Psoas muscle (tissue), 7 donors: ENCODE measurements at regions not wholly inside any gene's neighbourhood (a gene's known extent, or its start where the extent isn't known, plus 50 kb on each side); places are given as distances from the start of the nearest gene placed in this dataset.

Experiments used
- ATAC-seq, 4 donors: fragments of 200-7000 bp; cut with Tn5 transposase; one replicate each; pipeline ENCODE4 v1.9.1; 2020; ENCODE audit warnings: moderate library complexity in 3 of 4, mild to moderate bottlenecking in 2 of 4
- DNase-seq, 2 donors: peaks; one replicate each; pipeline ENCODE4 v3.0.0-alpha.2; 2020
- H3K27ac ChIP-seq: fragments of 200-600 bp; one replicate; pipeline ENCODE4 v1.8.0; 2022
- H3K27me3 ChIP-seq, 3 donors: fragments of 200-600 bp in 1 of 3; one replicate each; pipeline versions ENCODE4 v1.6.1 to v1.8.0; 2013 to 2022; ENCODE audit warnings: low read length in 2 of 3, mild to moderate bottlenecking in 2 of 3, moderate library complexity in 1 of 3; ENCODE audit not compliant: insufficient read depth in 3 of 3
- H3K36me3 ChIP-seq, 2 donors: fragments of 200-600 bp in 1 of 2; one replicate each; pipeline versions ENCODE4 v1.6.1 to v1.8.0; 2013 to 2022; ENCODE audit warnings: low read depth in 1 of 2, mild to moderate bottlenecking in 1 of 2, moderate library complexity in 1 of 2; ENCODE audit not compliant: insufficient read depth in 1 of 2
- H3K4me1 ChIP-seq: fragments of 200-600 bp; one replicate; pipeline ENCODE4 v1.8.0; 2022
- H3K4me3 ChIP-seq: fragments of 200-600 bp; one replicate; pipeline ENCODE4 v1.8.0; 2022; ENCODE audit warnings: mild to moderate bottlenecking
- H3K9me3 ChIP-seq: fragments of 200-600 bp; one replicate; pipeline ENCODE4 v1.8.0; 2022
- WGBS, 3 donors: extraction: QIAGEN DNeasy Blood & Tissue Kit; methylation state at CpG; one replicate each; pipeline versions ENCODE4 v1.1.6 to v1.1.7; 2013; 5-methylcytosine and 5-hydroxymethylcytosine counted together
- intact Hi-C, 2 donors: fragments of 100-400 bp; cut with DNase I; formaldehyde crosslinking; loops; one replicate each; pipeline versions ENCODE4 v1.11.0 to v1.14.2; 2022
- TF ChIP-seq, protein P1 (sequence below): fragments of 200-600 bp; IDR thresholded peaks from one replicate; pipeline ENCODE4 v1.8.0; 2022; ENCODE audit warnings: antibody characterized with exemption
- donor health status: healthy with polysubstance abuse.
- donor health status: DM: no; HTN: no; CAD: no; lungs with moderate emphysema.
- donor health status: Bipolar disorder and iron deficiency.
- donor health status: healthy.
- donor health status: DM: yes; HTN: yes; CAD: no.
- donor health status: DM: no; HTN: no; CAD: no.
- donor health status: DM: yes; HTN: yes; CAD: no.

DNA sequence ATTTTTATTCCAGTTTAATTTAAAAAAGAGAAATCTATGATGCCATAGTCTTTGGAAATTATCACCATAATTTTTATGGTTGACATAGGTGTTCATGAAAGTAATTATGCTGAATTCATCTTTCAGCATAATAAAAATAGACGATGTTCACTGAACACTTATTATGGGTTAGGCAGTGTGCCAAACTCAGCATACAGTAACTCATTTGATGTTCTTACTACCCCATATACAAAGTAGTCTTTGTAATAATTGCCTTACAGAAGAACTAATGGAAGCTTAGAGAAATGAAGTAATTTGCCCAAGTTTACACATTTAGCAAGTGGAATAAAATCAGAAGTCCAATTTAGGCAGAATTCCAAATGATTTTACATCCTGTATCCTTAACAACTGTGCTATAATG lies 852.2 kb upstream of the GOT2 start:
- Histone ChIP-seq H3K9me3 (no peaks in the 10 kb centered on the region), H3K27ac (no peak overlapping the region), H3K27me3 (no peaks in the 10 kb centered on the region), H3K4me1 (no peaks in the 10 kb centered on the region), H3K4me3 (no peak overlapping the region), H3K36me3 (no peaks in the 10 kb centered on the region)
- TF ChIP-seq, protein P1, sequence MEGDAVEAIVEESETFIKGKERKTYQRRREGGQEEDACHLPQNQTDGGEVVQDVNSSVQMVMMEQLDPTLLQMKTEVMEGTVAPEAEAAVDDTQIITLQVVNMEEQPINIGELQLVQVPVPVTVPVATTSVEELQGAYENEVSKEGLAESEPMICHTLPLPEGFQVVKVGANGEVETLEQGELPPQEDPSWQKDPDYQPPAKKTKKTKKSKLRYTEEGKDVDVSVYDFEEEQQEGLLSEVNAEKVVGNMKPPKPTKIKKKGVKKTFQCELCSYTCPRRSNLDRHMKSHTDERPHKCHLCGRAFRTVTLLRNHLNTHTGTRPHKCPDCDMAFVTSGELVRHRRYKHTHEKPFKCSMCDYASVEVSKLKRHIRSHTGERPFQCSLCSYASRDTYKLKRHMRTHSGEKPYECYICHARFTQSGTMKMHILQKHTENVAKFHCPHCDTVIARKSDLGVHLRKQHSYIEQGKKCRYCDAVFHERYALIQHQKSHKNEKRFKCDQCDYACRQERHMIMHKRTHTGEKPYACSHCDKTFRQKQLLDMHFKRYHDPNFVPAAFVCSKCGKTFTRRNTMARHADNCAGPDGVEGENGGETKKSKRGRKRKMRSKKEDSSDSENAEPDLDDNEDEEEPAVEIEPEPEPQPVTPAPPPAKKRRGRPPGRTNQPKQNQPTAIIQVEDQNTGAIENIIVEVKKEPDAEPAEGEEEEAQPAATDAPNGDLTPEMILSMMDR = no peak
- ATAC-seq (no peak), DNase-seq (no peak)
- intact Hi-C loops = no loop called here
- WGBS, 3 donors = 20 to 40% (median 26%) methylated on average over 1 of the region's 1 CpG

DNA sequence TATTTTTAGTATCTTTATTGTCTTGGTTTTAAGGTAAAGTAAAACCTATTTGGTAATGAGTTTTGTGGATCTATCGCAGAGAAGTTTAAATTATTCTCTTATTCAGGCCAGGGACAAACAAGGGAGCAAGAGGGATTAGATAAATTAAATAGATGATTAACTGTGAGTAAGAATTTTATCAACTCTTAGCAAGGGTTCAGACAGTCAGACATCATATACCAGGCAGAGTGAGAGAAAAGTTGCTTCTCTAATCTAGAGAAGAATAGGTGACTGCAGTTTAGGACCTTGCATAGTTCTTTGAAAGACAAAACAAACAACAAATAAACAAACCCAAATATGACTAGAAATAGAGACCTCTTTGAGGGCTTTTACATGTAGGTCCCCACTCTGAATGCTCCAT lies 840.2 kb upstream of the GOT2 start:
- Histone ChIP-seq H3K4me3 (no peak overlapping the region), H3K27ac (no peak overlapping the region), H3K36me3 (no peaks in the 10 kb centered on the region), H3K9me3 (no peaks in the 10 kb centered on the region), H3K4me1 (no peaks in the 10 kb centered on the region), H3K27me3 (no peaks in the 10 kb centered on the region)
- WGBS, 3 donors = 93 to 100% (median 98%) methylated on average over 1 of the region's 1 CpG
- TF ChIP-seq, protein P1 = no peak
- intact Hi-C loops = no loop called here
- no peak for ATAC-seq
- DNase-seq = no peak

DNA sequence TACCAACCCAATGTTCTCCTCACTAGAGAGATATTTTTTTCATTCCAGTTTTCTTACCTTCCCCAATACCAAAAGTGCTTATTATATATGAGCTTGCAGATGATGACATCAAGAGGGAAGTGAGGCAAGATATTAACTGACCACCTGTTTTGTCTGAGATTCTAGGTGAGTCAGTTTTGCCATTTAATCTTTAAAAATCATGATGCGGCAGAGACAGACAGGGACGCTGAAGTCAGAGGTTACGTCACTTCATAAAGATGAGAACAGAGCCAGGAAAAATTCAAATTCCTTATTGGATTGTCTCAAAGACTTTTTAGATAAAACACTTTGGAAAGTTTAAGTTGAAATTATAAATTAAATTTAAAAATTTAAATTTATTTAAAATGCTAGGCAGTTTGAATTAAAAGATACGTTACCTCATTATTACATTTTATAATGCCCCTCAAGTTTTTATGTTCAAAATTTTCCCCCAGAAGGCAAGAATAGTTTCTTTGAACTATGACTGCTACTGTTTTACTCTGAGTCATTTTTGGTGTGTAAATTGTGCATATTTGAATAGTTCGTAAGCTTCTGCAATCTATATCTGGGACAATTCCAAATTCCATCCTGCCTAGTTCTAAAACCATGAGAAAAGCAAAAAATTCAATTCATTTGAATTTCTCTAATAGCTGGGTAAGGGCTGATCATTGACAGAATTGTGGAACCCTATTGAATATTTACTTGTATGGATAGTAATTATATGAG lies 839.6 kb upstream of the GOT2 start:
- intact Hi-C loops = no loop called here
- H3K27me3 ChIP-seq = no peaks in the 10 kb centered on the region
- H3K36me3 ChIP-seq = no peaks in the 10 kb centered on the region
- 85 to 88% (median 86%) methylated on average over 5 of the region's 5 CpGs for WGBS, 3 donors
- TF ChIP-seq, protein P1 = no peak
- no peak for ATAC-seq
- H3K27ac ChIP-seq = no peak overlapping the region
- DNase-seq = no peak
- H3K4me1 ChIP-seq = no peaks in the 10 kb centered on the region
- no peak overlapping the region for H3K4me3 ChIP-seq
- H3K9me3 ChIP-seq = no peaks in the 10 kb centered on the region

DNA sequence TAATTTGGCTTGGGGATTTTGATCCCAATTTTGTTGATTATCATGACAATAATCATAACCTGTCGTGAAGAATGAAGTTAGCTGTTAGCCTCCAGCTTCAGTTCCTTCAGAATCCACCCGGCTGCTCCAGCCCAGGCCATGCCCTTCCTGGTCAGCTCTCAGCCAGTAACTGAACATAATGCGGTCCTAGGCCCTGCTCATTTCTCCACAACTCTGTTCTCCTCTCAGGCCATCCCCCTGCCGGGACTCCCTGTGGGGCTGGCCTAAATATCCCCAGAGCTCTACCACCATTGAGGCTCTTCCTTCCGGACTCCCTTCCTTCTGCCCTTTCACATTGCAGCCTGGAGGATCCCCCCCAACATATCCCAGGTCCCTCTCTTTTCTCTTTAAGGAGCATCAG lies 833.4 kb upstream of the GOT2 start:
- no peaks in the 10 kb centered on the region for H3K27me3 ChIP-seq
- intact Hi-C loops = no loop called here
- no peak overlapping the region for H3K27ac ChIP-seq
- H3K36me3 ChIP-seq = no peaks in the 10 kb centered on the region
- 75 to 79% (median 78%) methylated on average over 5 of the region's 5 CpGs for WGBS, 3 donors
- no peak for ATAC-seq
- DNase-seq = no peak
- H3K4me3 ChIP-seq = no peak overlapping the region
- H3K9me3 ChIP-seq = no peaks in the 10 kb centered on the region
- TF ChIP-seq, protein P1 = no peak
- H3K4me1 ChIP-seq = no peaks in the 10 kb centered on the region

DNA sequence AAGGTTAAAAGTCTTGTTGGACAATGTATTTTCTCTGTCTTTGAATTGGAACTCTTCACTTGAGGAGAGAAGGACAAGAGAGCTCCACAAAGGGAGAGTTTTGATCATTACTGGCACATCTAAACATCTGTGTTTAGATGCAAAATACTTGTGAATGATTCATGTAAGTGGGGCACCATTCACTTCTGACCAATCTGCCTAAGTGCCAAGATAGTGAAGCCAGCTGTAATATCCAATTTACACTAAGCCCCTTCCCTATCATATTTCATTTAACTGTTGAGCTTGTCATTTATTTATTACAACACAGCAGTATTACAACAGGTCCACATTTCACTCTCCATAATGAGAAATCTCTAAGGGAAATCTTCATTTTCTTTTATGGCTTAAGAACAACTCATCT lies 832.3 kb upstream of the GOT2 start:
- no peaks in the 10 kb centered on the region for H3K4me1 ChIP-seq
- intact Hi-C loops = no loop called here
- ATAC-seq (no peak), DNase-seq (no peak)
- H3K9me3 ChIP-seq = no peaks in the 10 kb centered on the region
- H3K36me3 ChIP-seq = no peaks in the 10 kb centered on the region
- H3K27me3 ChIP-seq = no peaks in the 10 kb centered on the region
- TF ChIP-seq, protein P1 = no peak
- no peak overlapping the region for H3K27ac ChIP-seq
- H3K4me3 ChIP-seq = no peak overlapping the region
